K562 (cell line): ENCODE measurements at regions not wholly inside any gene's neighbourhood (a gene's known extent, or its start where the extent isn't known, plus 50 kb on each side); places are given as distances from the start of the nearest gene placed in this dataset.

Source experiments
- BACH1 ChIP-seq: fragments of 200-800 bp; sonication (Bioruptor generic); IDR thresholded peaks from 2 replicates; pipeline ENCODE4 v1.6.1; 2016; ENCODE audit warnings: missing genetic modification characterization, missing compliant biosample characterization
- CHD2 ChIP-seq: IDR thresholded peaks from 2 replicates; pipeline ENCODE4 v1.6.1; 2011; ENCODE audit warnings: low read depth, low read length
- DIDO1 ChIP-seq: fragments of 450-650 bp; IDR thresholded peaks from 2 replicates; pipeline ENCODE4 v1.6.1; 2016; ENCODE audit warnings: low read depth, missing biosample characterization, missing genetic modification characterization
- EWSR1 ChIP-seq: fragments of 450-650 bp; IDR thresholded peaks from 2 replicates; pipeline ENCODE4 v1.6.1; 2018; ENCODE audit warnings: borderline replicate concordance, mild to moderate bottlenecking, low read depth, moderate library complexity; ENCODE audit not compliant: partially characterized antibody
- LEF1 ChIP-seq: fragments of 450-650 bp; IDR thresholded peaks from 2 replicates; pipeline ENCODE4 v1.6.1; 2016; ENCODE audit warnings: mild to moderate bottlenecking
- OTX1 ChIP-seq: fragments of 450-650 bp; formaldehyde crosslinking; IDR thresholded peaks from 2 replicates; pipeline ENCODE4 v1.4.0; 2022; ENCODE audit warnings: mild to moderate bottlenecking
- TAF9B ChIP-seq: fragments of 450-650 bp; IDR thresholded peaks from 2 replicates; pipeline ENCODE4 v1.6.1; 2018; ENCODE audit warnings: mild to moderate bottlenecking; ENCODE audit not compliant: partially characterized antibody
- TEAD4 ChIP-seq, 2 experiments: sonication (generic) in 1 of 2; formaldehyde crosslinking in 1 of 2; IDR thresholded peaks; 2 replicates each; pipeline versions ENCODE4 v1.6.1 to v1.8.0; 2012 to 2022; ENCODE audit warnings: borderline replicate concordance in 1 of 2, inconsistent platforms in 1 of 2, low read length in 1 of 2, mild to moderate bottlenecking in 1 of 2, missing genetic modification reagents in 1 of 2
- TRIM28 ChIP-seq: fragments of 450-650 bp; IDR thresholded peaks from 2 replicates; pipeline ENCODE4 v1.6.1; 2017
- ZKSCAN8 ChIP-seq: fragments of 200-800 bp; sonication (Bioruptor generic); IDR thresholded peaks from 2 replicates; pipeline ENCODE4 v1.6.1; 2016; ENCODE audit warnings: missing genetic modification characterization, missing compliant biosample characterization
- ZNF717 ChIP-seq: fragments of 250-450 bp; sonication (Bioruptor Pico); IDR thresholded peaks from 2 replicates; pipeline ENCODE4 v1.5.0; 2021
- TF ChIP-seq, protein P1 (sequence below): IDR thresholded peaks from 3 replicates; pipeline ENCODE4 v1.6.1; 2011; ENCODE audit warnings: borderline replicate concordance, mild to moderate bottlenecking, moderate library complexity; ENCODE audit not compliant: insufficient read length; ENCODE audit errors: extremely low read depth
- TF ChIP-seq, protein P2 (sequence below): fragments of 450-650 bp; IDR thresholded peaks from 2 replicates; pipeline ENCODE4 v1.6.1; 2016; ENCODE audit warnings: low read depth
- TF ChIP-seq, protein P3 (sequence below): fragments of 250-450 bp; sonication (Bioruptor Pico); IDR thresholded peaks from 2 replicates; pipeline ENCODE4 v1.5.0; 2021

DNA sequence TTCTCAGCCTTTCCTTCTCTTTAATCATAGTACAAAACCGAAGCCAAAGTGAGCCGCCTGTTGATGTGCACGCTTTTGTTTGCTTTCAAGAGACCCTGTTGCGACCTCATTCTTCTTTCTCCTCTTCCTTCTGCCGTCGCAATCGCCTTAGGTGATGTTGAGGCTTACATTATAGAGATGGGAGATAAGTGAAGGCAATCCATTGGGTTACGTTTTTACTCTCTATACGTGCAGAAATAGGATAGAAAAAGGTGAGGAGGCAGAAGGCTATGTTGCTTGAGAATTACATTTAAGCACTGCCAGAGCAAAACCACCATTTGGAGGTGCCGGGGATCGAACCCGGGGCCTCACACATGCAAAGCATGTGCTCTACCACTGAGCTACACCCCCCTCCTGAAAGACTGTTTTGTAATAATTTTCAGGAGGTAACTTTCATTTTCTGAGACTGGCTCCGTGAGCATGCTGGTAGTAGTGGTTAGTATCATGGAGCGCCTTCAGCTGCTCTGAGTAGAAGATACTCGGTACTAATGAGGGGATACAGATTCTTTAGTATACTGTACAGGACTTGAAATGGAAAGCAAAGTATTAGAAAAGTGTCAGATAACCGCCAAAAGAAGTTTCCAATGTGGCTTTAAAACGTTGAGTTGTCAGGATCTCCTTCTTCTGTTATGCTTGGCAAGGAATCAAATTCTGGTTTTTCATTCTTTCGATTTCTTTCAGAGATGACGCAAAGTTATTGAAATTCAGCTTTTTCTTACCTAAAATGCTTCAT lies 165.6 kb downstream of the TRIM27 start (continued):
- TF ChIP-seq LEF1 = peak; percentile 42; the same call in 1 of the 2 replicates
- peak; percentile 82 for TF ChIP-seq TRIM28
- TF ChIP-seq ZKSCAN8 (CRISPR knock-in tag) = peak; percentile 72; the same call in 1 of the 2 replicates
- no peak for TF ChIP-seq EWSR1
- TF ChIP-seq, protein P1, sequence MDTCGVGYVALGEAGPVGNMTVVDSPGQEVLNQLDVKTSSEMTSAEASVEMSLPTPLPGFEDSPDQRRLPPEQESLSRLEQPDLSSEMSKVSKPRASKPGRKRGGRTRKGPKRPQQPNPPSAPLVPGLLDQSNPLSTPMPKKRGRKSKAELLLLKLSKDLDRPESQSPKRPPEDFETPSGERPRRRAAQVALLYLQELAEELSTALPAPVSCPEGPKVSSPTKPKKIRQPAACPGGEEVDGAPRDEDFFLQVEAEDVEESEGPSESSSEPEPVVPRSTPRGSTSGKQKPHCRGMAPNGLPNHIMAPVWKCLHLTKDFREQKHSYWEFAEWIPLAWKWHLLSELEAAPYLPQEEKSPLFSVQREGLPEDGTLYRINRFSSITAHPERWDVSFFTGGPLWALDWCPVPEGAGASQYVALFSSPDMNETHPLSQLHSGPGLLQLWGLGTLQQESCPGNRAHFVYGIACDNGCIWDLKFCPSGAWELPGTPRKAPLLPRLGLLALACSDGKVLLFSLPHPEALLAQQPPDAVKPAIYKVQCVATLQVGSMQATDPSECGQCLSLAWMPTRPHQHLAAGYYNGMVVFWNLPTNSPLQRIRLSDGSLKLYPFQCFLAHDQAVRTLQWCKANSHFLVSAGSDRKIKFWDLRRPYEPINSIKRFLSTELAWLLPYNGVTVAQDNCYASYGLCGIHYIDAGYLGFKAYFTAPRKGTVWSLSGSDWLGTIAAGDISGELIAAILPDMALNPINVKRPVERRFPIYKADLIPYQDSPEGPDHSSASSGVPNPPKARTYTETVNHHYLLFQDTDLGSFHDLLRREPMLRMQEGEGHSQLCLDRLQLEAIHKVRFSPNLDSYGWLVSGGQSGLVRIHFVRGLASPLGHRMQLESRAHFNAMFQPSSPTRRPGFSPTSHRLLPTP = peak; percentile 99
- no peak for TF ChIP-seq ZNF717
- TF ChIP-seq BACH1 (tag) = peak; percentile 77
- peak; percentile 43; the same call in 1 of the 2 replicates for TF ChIP-seq DIDO1 (tag)
- peak; percentile 10; the same call in 1 of the 2 replicates for TF ChIP-seq OTX1 (CRISPR knock-in tag)
- TF ChIP-seq, protein P2, sequence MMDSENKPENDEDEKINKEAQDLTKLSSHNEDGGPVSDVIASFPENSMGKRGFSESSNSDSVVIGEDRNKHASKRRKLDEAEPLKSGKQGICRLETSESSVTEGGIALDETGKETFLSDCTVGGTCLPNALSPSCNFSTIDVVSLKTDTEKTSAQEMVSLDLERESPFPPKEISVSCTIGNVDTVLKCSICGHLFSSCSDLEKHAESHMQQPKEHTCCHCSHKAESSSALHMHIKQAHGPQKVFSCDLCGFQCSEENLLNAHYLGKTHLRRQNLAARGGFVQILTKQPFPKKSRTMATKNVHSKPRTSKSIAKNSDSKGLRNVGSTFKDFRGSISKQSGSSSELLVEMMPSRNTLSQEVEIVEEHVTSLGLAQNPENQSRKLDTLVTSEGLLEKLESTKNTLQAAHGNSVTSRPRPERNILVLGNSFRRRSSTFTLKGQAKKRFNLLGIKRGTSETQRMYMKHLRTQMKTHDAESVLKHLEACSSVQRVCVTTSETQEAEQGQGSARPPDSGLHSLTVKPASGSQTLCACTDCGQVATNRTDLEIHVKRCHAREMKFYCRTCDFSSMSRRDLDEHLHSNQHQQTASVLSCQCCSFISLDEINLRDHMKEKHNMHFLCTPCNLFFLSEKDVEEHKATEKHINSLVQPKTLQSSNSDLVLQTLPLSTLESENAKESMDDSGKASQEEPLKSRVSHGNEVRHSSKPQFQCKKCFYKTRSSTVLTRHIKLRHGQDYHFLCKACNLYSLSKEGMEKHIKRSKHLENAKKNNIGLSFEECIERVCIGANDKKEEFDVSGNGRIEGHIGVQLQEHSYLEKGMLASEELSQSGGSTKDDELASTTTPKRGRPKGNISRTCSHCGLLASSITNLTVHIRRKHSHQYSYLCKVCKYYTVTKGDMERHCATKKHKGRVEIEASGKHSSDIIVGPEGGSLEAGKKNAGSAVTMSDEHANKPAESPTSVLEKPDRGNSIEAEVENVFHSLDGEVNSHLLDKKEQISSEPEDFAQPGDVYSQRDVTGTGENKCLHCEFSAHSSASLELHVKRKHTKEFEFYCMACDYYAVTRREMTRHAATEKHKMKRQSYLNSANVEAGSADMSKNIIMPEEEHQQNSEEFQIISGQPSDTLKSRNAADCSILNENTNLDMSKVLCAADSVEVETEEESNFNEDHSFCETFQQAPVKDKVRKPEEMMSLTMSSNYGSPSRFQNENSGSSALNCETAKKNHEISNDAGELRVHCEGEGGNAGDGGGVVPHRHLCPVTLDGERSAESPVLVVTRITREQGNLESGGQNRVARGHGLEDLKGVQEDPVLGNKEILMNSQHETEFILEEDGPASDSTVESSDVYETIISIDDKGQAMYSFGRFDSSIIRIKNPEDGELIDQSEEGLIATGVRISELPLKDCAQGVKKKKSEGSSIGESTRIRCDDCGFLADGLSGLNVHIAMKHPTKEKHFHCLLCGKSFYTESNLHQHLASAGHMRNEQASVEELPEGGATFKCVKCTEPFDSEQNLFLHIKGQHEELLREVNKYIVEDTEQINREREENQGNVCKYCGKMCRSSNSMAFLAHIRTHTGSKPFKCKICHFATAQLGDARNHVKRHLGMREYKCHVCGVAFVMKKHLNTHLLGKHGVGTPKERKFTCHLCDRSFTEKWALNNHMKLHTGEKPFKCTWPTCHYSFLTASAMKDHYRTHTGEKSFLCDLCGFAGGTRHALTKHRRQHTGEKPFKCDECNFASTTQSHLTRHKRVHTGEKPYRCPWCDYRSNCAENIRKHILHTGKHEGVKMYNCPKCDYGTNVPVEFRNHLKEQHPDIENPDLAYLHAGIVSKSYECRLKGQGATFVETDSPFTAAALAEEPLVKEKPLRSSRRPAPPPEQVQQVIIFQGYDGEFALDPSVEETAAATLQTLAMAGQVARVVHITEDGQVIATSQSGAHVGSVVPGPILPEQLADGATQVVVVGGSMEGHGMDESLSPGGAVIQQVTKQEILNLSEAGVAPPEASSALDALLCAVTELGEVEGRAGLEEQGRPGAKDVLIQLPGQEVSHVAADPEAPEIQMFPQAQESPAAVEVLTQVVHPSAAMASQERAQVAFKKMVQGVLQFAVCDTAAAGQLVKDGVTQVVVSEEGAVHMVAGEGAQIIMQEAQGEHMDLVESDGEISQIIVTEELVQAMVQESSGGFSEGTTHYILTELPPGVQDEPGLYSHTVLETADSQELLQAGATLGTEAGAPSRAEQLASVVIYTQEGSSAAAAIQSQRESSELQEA = peak; percentile 66; the same call in 1 of the 2 replicates
- TF ChIP-seq TEAD4 (IDR thresholded peaks at IDR 0.05; ENCODE audit: low read length) = peak; percentile 79
- no peak for TF ChIP-seq TEAD4 (CRISPR knock-in tag; IDR thresholded peaks at IDR 0.05; ENCODE audit: borderline replicate concordance)
- TF ChIP-seq TAF9B = peak; percentile 37
- peak; percentile 57 for TF ChIP-seq CHD2
- TF ChIP-seq, protein P3, sequence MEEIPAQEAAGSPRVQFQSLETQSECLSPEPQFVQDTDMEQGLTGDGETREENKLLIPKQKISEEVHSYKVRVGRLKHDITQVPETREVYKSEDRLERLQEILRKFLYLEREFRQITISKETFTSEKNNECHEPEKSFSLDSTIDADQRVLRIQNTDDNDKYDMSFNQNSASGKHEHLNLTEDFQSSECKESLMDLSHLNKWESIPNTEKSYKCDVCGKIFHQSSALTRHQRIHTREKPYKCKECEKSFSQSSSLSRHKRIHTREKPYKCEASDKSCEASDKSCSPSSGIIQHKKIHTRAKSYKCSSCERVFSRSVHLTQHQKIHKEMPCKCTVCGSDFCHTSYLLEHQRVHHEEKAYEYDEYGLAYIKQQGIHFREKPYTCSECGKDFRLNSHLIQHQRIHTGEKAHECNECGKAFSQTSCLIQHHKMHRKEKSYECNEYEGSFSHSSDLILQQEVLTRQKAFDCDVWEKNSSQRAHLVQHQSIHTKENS (CRISPR knock-in tag) = no peak
